IPS-18a (cell line): ENCODE measurements at regions not wholly inside any gene's neighbourhood (a gene's known extent, or its start where the extent isn't known, plus 50 kb on each side); places are given as distances from the start of the nearest gene placed in this dataset.

Source experiments
- H3K27ac ChIP-seq: one replicate; pipeline ENCODE4 v1.5.1; 2013; ENCODE audit warnings: low read length
- H3K27me3 ChIP-seq: one replicate; pipeline ENCODE4 v1.6.1; 2013; ENCODE audit warnings: mild to moderate bottlenecking, low read length; ENCODE audit not compliant: control insufficient read depth, insufficient read depth
- H3K36me3 ChIP-seq: one replicate; pipeline ENCODE4 v1.6.1; 2013; ENCODE audit warnings: low read depth, low read length; ENCODE audit not compliant: control insufficient read depth
- H3K4me1 ChIP-seq: one replicate; pipeline ENCODE4 v1.6.1; 2013; ENCODE audit warnings: low read depth, low read length; ENCODE audit not compliant: control insufficient read depth
- H3K4me3 ChIP-seq: one replicate; pipeline ENCODE4 v1.5.1; 2013; ENCODE audit warnings: low read length
- H3K9ac ChIP-seq: one replicate; pipeline ENCODE4 v1.6.1; 2013; ENCODE audit warnings: mild to moderate bottlenecking, low read length, moderate library complexity
- H3K9me3 ChIP-seq: one replicate; pipeline ENCODE4 v1.6.1; 2013; ENCODE audit warnings: low read depth, low read length; ENCODE audit not compliant: control insufficient read depth

DNA sequence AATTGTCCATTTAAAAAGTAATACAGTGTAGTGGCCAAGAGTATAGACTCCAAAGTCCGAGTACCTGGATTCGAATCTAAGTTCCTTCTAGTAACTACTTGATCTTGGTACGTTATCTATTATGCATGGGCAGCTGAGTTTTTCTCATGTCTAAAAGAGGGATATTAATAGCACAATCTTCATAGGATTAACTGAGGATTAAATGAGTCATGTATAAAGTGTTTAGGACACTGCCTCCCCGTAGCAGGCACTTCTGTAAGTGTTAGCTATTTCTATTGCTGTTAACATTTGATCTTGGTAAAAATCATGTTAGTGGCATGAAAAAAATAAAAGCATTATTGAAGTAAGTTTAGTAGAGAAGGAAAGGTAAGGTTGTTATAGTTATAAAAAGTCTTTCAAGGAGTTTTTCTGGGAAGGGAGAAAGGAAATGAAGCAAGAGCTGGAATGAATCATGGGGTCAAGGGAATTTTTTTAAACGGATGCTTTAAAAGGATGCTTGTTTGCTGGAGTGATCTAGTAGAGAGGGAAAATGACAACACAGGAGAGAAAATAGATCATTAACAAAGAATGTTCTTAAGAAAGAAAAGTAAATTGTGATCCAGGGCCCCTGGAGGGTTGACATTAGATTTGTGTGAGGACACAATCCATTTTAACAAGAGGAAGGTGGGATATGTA, 502.2 kb upstream of the USP15 start:
- Histone ChIP-seq H3K36me3 (no peaks in the 10 kb centered on the region), H3K9me3 (no peaks in the 10 kb centered on the region), H3K4me3 (no peak overlapping the region), H3K27ac (no peak overlapping the region), H3K4me1 (no peaks in the 10 kb centered on the region), H3K9ac (no peak overlapping the region), H3K27me3 (no peaks in the 10 kb centered on the region)

DNA sequence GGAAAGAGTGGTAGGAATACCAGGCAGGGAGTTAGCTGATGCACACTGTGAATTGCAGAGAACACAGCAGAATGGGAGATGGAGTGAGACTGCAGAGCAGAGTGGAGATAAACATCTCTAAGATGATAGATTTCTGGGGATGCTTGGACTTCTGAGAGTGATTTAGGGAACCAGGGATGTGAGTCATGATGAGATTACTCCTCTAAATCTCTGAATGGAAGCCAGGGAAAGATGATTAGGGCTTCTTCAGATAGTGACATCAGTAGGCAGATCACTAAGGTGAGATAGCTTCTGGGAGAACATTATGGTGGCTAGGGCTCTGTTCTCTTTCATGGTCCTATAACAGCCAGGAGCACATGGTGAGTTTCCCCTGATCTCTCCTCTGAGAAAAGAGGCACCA, 501.5 kb upstream of the USP15 start:
- Histone ChIP-seq H3K27ac (no peak overlapping the region), H3K27me3 (no peaks in the 10 kb centered on the region), H3K9ac (no peak overlapping the region), H3K9me3 (no peaks in the 10 kb centered on the region), H3K4me1 (no peaks in the 10 kb centered on the region), H3K4me3 (no peak overlapping the region), H3K36me3 (no peaks in the 10 kb centered on the region)

DNA sequence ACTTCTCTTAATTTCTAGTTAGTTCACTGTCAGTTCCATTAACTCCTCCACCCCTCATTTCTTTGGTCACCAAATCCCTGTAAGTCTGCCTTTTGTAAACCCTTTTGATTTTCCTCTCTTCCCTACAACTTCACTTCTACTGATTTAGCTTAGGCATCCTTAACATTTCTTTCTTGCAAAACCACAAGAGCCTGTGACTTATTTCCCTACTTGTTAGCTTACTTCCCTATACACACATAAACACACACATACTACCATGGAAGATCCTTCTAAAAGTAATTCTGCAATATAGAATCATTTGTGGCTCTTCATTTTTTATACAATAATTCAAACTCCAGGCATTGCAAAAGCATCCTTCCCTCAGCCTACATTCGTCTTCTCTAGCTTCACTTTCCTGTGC, 494.3 kb upstream of the USP15 start:
- Histone ChIP-seq H3K4me1 (no peaks in the 10 kb centered on the region), H3K27ac (no peak overlapping the region), H3K9ac (no peak overlapping the region), H3K4me3 (no peak overlapping the region), H3K27me3 (no peaks in the 10 kb centered on the region), H3K9me3 (no peaks in the 10 kb centered on the region), H3K36me3 (no peaks in the 10 kb centered on the region)

DNA sequence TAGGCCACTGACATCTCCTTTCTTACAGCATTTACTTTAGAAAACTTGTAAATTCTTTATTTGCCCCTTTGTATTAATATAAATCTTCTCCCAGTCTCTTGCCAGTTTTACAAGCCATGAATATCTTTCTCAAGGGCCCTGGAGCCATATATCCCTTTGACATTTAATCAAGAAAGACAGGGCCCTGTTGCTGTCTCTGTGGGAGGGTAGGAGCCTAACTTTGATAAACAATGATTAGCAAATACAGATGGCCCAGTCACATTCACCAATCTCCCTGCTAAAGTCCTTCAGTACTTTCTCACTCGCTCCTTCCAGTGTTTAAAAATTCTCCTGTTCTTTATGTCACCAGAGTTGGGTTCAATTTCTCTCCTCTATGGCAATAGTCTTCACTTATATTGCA, 479.8 kb upstream of the USP15 start:
- Histone ChIP-seq H3K4me1 (peaks cover 50% of the 10 kb centered on the region), H3K27ac (no peak overlapping the region), H3K4me3 (peak overlapping the region; percentile 11), H3K9ac (no peak overlapping the region), H3K27me3 (no peaks in the 10 kb centered on the region), H3K9me3 (no peaks in the 10 kb centered on the region), H3K36me3 (no peaks in the 10 kb centered on the region)

DNA sequence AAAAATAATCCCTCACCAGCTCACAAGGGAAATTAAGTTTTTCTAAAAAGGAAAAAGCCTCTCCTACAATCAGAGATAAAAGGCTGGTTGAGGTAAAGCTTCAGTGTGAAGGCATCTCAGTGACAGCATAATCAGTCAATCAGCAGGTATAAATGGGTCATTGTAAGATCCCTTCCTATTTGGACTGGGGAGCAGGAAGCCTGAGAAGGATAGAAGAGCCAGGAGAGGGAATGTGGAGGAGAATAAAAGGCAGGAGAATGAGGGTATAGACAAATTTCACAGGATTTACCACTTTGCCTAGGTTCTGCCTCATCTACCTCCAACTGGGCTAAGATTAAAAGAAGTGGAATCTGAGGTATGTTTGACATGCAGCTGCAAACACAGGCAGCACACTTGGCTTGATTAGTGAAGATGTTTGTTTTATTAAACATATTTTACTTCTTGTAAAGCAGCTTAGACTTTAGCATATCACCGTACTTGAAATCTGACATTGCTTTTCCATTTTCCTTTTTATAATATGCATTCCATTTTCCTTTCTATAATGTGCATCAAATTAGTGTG, 479.1 kb upstream of the USP15 start:
- no peak overlapping the region for H3K9ac ChIP-seq

GRCh38 chr12:61796846-61797245, 463.4 kb upstream of the USP15 start:
- Histone ChIP-seq H3K4me1 (no peaks in the 10 kb centered on the region), H3K27ac (no peak overlapping the region), H3K27me3 (no peaks in the 10 kb centered on the region), H3K36me3 (no peaks in the 10 kb centered on the region), H3K9ac (no peak overlapping the region), H3K9me3 (no peaks in the 10 kb centered on the region), H3K4me3 (no peak overlapping the region)

More for the DNA sequence above, 479.1 kb upstream of the USP15 start:
- H3K9me3 ChIP-seq: no peaks in the 10 kb centered on the region
- H3K27me3 ChIP-seq: no peaks in the 10 kb centered on the region
- no peaks in the 10 kb centered on the region for H3K36me3 ChIP-seq
- H3K4me1 ChIP-seq: peaks cover 50% of the 10 kb centered on the region
- H3K4me3 ChIP-seq: peak overlapping the region; percentile 11
- no peak overlapping the region for H3K27ac ChIP-seq

- Histone ChIP-seq H3K27me3 (no peaks in the 10 kb centered on the region), H3K9ac (no peak overlapping the region), H3K9me3 (no peaks in the 10 kb centered on the region), H3K27ac (no peak overlapping the region), H3K36me3 (no peaks in the 10 kb centered on the region), H3K4me1 (no peaks in the 10 kb centered on the region), H3K4me3 (no peak overlapping the region)
Observed at GRCh38 chr12:61797266-61797665, 462.9 kb upstream of the USP15 start.

GRCh38 chr12:61798778-61799177, 461.4 kb upstream of the USP15 start:
- H3K9ac ChIP-seq: no peak overlapping the region
- no peaks in the 10 kb centered on the region for H3K36me3 ChIP-seq
- H3K27ac ChIP-seq: no peak overlapping the region
- H3K4me3 ChIP-seq: no peak overlapping the region
- H3K4me1 ChIP-seq: no peaks in the 10 kb centered on the region
- H3K27me3 ChIP-seq: no peaks in the 10 kb centered on the region
- H3K9me3 ChIP-seq: no peaks in the 10 kb centered on the region

DNA sequence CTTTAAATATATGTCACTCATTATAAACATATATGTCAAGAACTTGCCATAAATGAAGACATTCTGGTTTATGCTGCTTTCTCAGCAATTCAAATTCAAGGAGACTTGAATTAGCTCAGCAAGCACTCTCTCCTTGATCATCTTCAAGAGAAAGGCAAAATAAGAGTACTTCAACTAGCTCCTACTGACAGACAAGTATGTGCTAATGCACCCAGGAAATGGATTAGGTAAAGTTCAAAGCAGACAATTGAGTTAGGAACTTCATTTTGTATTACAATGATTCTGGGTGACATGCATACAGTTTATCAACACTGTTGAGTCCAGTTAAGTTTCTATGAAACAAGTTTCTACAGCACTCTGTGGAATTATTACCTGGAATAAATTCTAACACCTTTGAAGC, 455.9 kb upstream of the USP15 start:
- H3K9me3 ChIP-seq: peaks cover 15% of the 10 kb centered on the region
- H3K27ac ChIP-seq: no peak overlapping the region
- H3K4me1 ChIP-seq: peaks cover 11% of the 10 kb centered on the region
- H3K36me3 ChIP-seq: no peaks in the 10 kb centered on the region
- no peak overlapping the region for H3K9ac ChIP-seq
- H3K4me3 ChIP-seq: no peak overlapping the region
- no peaks in the 10 kb centered on the region for H3K27me3 ChIP-seq

DNA sequence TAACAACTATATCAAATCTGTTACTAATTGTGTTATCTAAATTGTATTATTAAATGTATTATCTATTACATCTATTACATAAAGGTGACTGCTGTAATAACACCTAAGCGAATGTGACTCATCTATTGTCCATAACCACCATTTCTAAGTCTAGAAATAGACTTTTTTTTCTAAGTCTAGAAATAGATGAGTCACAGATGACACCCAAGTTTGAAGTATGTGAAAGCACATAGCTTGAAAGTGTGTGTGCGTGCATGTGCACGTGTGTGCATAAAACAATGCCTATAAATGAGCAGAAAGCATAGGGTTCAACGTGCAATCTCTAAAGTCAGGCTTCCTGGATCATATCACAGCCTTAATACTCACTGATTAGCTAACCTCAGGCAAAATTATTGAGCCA, 451.3 kb upstream of the USP15 start:
- Histone ChIP-seq H3K27me3 (no peaks in the 10 kb centered on the region), H3K9ac (no peak overlapping the region), H3K4me3 (no peak overlapping the region), H3K27ac (no peak overlapping the region), H3K4me1 (peaks cover 10% of the 10 kb centered on the region), H3K36me3 (no peaks in the 10 kb centered on the region), H3K9me3 (peaks cover 15% of the 10 kb centered on the region)

DNA sequence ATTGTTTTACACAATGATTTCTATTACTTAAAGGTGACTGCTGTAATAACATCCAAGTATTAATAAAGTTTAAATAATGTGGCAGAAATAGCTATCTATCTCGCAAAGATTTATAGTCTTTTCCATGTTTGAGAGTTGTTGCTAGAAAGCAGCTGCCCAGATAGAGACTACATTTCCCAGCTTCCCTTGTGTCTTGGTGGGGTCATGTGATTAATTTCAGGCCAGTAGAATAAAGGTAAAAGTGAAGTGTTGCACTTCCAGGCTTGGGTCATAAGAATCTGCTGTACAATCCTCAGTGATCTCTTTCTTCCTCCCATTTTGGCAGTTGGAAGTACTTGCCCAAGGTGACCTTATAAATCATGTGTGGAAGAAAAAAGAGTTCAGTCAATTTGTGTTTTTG, 449.7 kb upstream of the USP15 start:
- Histone ChIP-seq H3K9me3 (peaks cover 15% of the 10 kb centered on the region), H3K27me3 (no peaks in the 10 kb centered on the region), H3K4me3 (no peak overlapping the region), H3K27ac (no peak overlapping the region), H3K36me3 (no peaks in the 10 kb centered on the region), H3K9ac (no peak overlapping the region), H3K4me1 (no peaks in the 10 kb centered on the region)

- Histone ChIP-seq H3K27me3 (no peaks in the 10 kb centered on the region), H3K4me1 (no peaks in the 10 kb centered on the region), H3K9me3 (no peaks in the 10 kb centered on the region), H3K9ac (no peak overlapping the region), H3K36me3 (no peaks in the 10 kb centered on the region), H3K27ac (no peak overlapping the region), H3K4me3 (no peak overlapping the region)
Observed at GRCh38 chr12:61821381-61821780, 438.8 kb upstream of the USP15 start.
